Heart left ventricle (tissue), 16 donors: ENCODE measurements at regions not wholly inside any gene's neighbourhood (a gene's known extent, or its start where the extent isn't known, plus 50 kb on each side); places are given as distances from the start of the nearest gene placed in this dataset.

Experiments used
- ATAC-seq, 4 donors: fragments of 200-7000 bp; cut with Tn5 transposase; one replicate each; pipeline ENCODE4 v1.9.1; 2020 to 2022; ENCODE audit warnings: moderate library complexity in 4 of 4, mild to moderate bottlenecking in 3 of 4, moderate number of reproducible peaks in 1 of 4
- DNase-seq, 5 donors: peaks; one replicate each; pipeline ENCODE4 v3.0.0-alpha.2; 2020
- H3K27ac ChIP-seq, 12 donors: fragments of 200-600 bp; sonication (generic) in 4 of 12; one replicate each; pipeline versions ENCODE4 v1.5.0 to v1.8.0; 2016 to 2022; ENCODE audit warnings: mild to moderate bottlenecking in 2 of 12
- H3K27me3 ChIP-seq, 9 donors: fragments of 200-600 bp; sonication (generic) in 2 of 9; one replicate each; pipeline versions ENCODE4 v1.5.1 to v1.8.0; 2016 to 2022; ENCODE audit warnings: mild to moderate bottlenecking in 3 of 9
- H3K36me3 ChIP-seq, 9 donors: fragments of 200-600 bp; sonication (generic) in 2 of 9; one replicate each; pipeline versions ENCODE4 v1.5.0 to v1.8.0; 2018 to 2022; ENCODE audit warnings: mild to moderate bottlenecking in 2 of 9
- H3K4me1 ChIP-seq, 12 donors: fragments of 200-600 bp; sonication (generic) in 4 of 12; one replicate each; pipeline versions ENCODE4 v1.5.0 to v1.8.0; 2016 to 2022; ENCODE audit warnings: mild to moderate bottlenecking in 3 of 12
- H3K4me3 ChIP-seq, 12 donors: fragments of 200-600 bp; sonication (generic) in 4 of 12; one replicate each; pipeline versions ENCODE4 v1.5.0 to v1.8.0; 2017 to 2022; ENCODE audit warnings: mild to moderate bottlenecking in 9 of 12, moderate library complexity in 4 of 12
- H3K9me3 ChIP-seq, 12 donors: fragments of 200-600 bp; sonication (generic) in 4 of 12; one replicate each; pipeline versions ENCODE4 v1.5.0 to v1.8.0; 2016 to 2022; ENCODE audit warnings: mild to moderate bottlenecking in 1 of 12
- POLR2A ChIP-seq, 2 donors: fragments of 450-650 bp; IDR thresholded peaks; one replicate each; pipeline ENCODE4 v1.6.1; 2017; ENCODE audit warnings: antibody characterized with exemption in 2 of 2, mild to moderate bottlenecking in 2 of 2, moderate library complexity in 2 of 2
- WGBS, 4 donors: extraction: QIAGEN DNeasy Blood & Tissue Kit in 2 of 4; methylation state at CpG; one replicate each; pipeline versions ENCODE4 v1.1.5 to v1.1.7; 2013 to 2018; 5-methylcytosine and 5-hydroxymethylcytosine counted together
- intact Hi-C, 10 donors: fragments of 100-400 bp; cut with DNase I; formaldehyde crosslinking; loops; one replicate each; pipeline versions ENCODE4 v1.11.1 to v1.14.2; 2022
- TF ChIP-seq, protein P1 (sequence below), 12 donors: fragments of 200-600 bp; sonication (generic) in 4 of 12; IDR thresholded peaks; one replicate each; pipeline versions ENCODE4 v1.5.0 to v1.8.0; 2018 to 2022; ENCODE audit warnings: antibody characterized with exemption in 12 of 12, mild to moderate bottlenecking in 5 of 12
- donor health status: ischemic (EF 13 %, LVEDD 7.1; RV severe dilation, severe dysfunction).
- donor health status: healthy with polysubstance abuse.
- donor health status: DM: no; HTN: yes; CAD: no.
- donor health status: DM: no; HTN: no; CAD: no.
- donor health status: ischemic (EF 25% LVEDD 6.9; RV normal size, moderate dysfunction).
- donor health status: ischemic (EF 25% LVEDD 5.7; RV mildly dilated, moderate dysfunction).
- donor health status: healthy.
- donor health status: DM: yes; HTN: yes; CAD: no.
- donor health status: ischemic (EF 35%, LVEDD 5.7; RV mildly dilated, moderate dysfunction).
- donor health status: nonischemic (EF 11% LVEDD 7.7; RV severe dilation, severe dysfunction).
- donor health status: DM: yes; HTN: yes; CAD: no.
- donor health status: PGD.
- donor health status: ischemic (EF 29% LVEDD 5.4; RV normal size, mild dysfunction).
- donor health status: nonischemic (EF 23%, LVEDD 6.1; RV moderate dilation, normal function).

DNA sequence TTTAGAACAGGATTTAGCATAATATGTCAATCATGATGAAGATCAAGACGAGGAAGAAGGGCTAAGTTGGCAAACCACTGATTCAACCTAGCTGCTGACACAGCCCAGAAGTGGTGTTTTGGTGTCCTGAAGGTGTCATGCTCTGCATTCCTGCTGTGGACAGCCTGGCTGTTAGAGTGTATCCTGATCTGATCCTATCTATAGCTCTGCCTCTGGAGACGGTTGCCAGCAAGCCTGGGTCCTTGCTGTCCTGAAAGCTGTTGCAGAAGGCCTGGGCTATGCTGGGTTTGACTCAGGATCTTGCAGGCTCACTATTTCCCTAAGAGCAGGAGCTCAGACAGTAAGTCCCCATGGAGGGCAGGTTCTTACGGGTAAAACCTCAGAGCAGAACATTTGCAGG lies 416.4 kb downstream of the TSHZ3 start:
- 21 to 39% (median 35%) methylated on average over 3 of the region's 3 CpGs for WGBS, 4 donors
- Histone ChIP-seq H3K36me3 (no peaks in the 10 kb centered on the region), H3K4me3 (no peak overlapping the region), H3K4me1 (no peaks in the 10 kb centered on the region), H3K9me3 (peaks cover 0 to 13% (median 4%) of the 10 kb centered on the region in 12 donors), H3K27me3 (peaks cover 0 to 5% (median 0%) of the 10 kb centered on the region in 9 donors), H3K27ac (no peak overlapping the region)
- TF ChIP-seq, protein P1, sequence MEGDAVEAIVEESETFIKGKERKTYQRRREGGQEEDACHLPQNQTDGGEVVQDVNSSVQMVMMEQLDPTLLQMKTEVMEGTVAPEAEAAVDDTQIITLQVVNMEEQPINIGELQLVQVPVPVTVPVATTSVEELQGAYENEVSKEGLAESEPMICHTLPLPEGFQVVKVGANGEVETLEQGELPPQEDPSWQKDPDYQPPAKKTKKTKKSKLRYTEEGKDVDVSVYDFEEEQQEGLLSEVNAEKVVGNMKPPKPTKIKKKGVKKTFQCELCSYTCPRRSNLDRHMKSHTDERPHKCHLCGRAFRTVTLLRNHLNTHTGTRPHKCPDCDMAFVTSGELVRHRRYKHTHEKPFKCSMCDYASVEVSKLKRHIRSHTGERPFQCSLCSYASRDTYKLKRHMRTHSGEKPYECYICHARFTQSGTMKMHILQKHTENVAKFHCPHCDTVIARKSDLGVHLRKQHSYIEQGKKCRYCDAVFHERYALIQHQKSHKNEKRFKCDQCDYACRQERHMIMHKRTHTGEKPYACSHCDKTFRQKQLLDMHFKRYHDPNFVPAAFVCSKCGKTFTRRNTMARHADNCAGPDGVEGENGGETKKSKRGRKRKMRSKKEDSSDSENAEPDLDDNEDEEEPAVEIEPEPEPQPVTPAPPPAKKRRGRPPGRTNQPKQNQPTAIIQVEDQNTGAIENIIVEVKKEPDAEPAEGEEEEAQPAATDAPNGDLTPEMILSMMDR (IDR thresholded peaks at IDR 0.05): no peak
- TF ChIP-seq POLR2A (IDR thresholded peaks at IDR 0.05): no peak
- intact Hi-C loops: no loop called here
- no peak for DNase-seq
- no peak for ATAC-seq

DNA sequence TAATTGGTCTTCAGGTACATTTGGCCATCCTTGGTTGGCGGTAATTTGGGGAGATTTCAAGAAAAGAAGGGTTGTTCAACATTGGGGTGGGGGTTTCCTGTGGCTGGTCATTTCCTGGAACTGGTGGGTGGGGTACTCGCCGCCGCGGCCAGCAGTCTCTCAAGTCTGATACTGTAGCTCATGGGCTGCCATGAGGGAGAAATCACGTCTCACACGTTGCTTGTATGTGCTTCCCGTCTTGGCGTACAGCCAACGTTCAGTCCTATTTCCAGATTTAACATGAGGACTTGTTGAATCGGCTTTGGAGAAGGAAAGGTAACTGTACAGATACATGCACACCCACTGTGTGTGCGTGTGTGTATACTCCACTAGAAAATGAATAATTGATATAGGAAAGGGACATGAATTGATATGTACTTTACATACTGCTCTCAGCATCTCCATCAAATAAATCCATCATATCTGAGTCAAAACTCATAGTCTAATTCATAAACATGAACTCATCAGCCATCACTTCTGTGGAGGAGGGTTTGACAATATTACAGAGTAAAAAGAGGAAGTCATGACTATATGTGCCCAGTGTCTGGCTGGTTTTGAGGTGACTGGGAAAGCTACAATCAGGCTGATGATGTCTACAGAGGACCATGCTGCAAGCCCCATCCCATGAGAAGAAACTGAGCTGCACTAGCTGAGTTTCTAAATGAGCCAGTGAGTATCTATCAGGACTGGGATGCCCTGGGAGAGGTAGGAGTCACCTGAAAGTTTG lies 418.1 kb downstream of the TSHZ3 start:
- H3K36me3 ChIP-seq: no peaks in the 10 kb centered on the region
- H3K27me3 ChIP-seq: peaks cover 0 to 3% (median 0%) of the 10 kb centered on the region in 9 donors
- ATAC-seq (no peak), DNase-seq (no peak)
- H3K27ac ChIP-seq: no peak overlapping the region
- TF ChIP-seq, protein P1 (IDR thresholded peaks at IDR 0.05): no peak
- no peak for TF ChIP-seq POLR2A (IDR thresholded peaks at IDR 0.05)
- no peak overlapping the region for H3K4me3 ChIP-seq
- 68 to 75% (median 72%) methylated on average over 12 of the region's 12 CpGs for WGBS, 4 donors
- intact Hi-C loops: no loop called here
- no peaks in the 10 kb centered on the region for H3K4me1 ChIP-seq
- H3K9me3 ChIP-seq: peaks cover 0 to 15% (median 4%) of the 10 kb centered on the region in 12 donors

DNA sequence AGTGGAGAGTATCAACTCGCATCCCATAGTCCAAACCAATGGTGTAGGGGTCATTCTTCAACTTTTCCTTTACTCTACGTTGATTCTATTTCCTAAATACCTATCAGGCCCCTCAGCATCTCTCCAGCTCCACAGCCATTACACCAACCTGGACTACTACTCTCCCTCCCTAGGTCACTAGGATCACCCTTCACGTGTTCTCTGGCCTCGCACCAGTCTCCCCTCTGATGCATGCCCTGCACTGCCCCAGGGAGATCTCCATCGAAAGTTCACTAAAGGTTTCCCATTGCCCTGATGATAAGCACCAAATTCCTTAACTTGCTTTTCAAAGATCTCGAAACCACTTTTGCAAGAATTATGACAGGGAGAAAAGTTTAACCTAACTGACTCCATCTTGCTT lies 421.5 kb downstream of the TSHZ3 start:
- Histone ChIP-seq H3K27ac (no peak overlapping the region), H3K36me3 (no peaks in the 10 kb centered on the region), H3K9me3 (peaks cover 0 to 15% (median 4%) of the 10 kb centered on the region in 12 donors), H3K4me1 (no peaks in the 10 kb centered on the region), H3K4me3 (no peak overlapping the region), H3K27me3 (peaks cover 0 to 3% (median 0%) of the 10 kb centered on the region in 9 donors)
- DNase-seq: no peak
- intact Hi-C loops: no loop called here
- no peak for ATAC-seq
- WGBS, 4 donors: 79 to 84% (median 82%) methylated on average over 6 of the region's 6 CpGs
- TF ChIP-seq, protein P1 (IDR thresholded peaks at IDR 0.05): no peak
- TF ChIP-seq POLR2A (IDR thresholded peaks at IDR 0.05): no peak

DNA sequence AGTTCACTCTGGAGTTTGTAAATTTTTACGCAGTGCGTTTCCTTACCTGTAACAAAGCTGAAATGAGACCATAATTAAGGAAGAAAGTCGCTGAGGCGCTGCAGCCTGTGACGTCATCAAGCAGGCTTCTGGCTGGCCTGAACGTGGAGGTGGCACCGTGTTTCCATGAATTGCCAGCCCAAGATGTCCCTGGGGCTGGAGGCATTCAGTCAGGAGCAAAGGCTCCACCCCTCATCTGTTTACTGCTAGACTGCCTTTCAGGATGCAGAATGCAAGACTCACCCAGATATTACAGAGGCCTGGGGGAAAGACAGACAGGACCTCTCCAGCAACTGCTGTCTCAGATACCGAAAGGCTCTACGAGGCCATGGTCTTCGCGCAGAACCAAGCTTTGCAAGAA lies 424.6 kb downstream of the TSHZ3 start:
- ATAC-seq (no peak), DNase-seq (no peak)
- no peaks in the 10 kb centered on the region for H3K36me3 ChIP-seq
- H3K9me3 ChIP-seq: peaks cover 0 to 15% (median 4%) of the 10 kb centered on the region in 12 donors
- intact Hi-C loops: no loop called here
- H3K4me3 ChIP-seq: no peak overlapping the region
- no peak overlapping the region for H3K27ac ChIP-seq
- no peaks in the 10 kb centered on the region for H3K4me1 ChIP-seq
- H3K27me3 ChIP-seq: peaks cover 0 to 21% (median 0%) of the 10 kb centered on the region in 9 donors
- no peak for TF ChIP-seq POLR2A (IDR thresholded peaks at IDR 0.05)
- 72 to 82% (median 79%) methylated on average over 11 of the region's 11 CpGs for WGBS, 4 donors
